ENCODE measurements at regions not wholly inside any gene's neighbourhood (a gene's known extent, or its start where the extent isn't known, plus 50 kb on each side); places are given as distances from the start of the nearest gene placed in this dataset.

GRCh38 chr7:42567051-42567450 lies 330.0 kb upstream of the GLI3 start:
- 78% methylated on average over 4 of the region's 4 CpGs; no CpG with 5 or more reads in 1 of the 2 experiments for WGBS, 2 experiments (ENCODE audit: extremely low coverage in 1 of 2, insufficient coverage in 1 of 2, insufficient read length in 1 of 2, insufficient replicate concordance in 2 of 2, low coverage in 1 of 2, low lambda C conversion rate in 2 of 2, missing lambda C conversion rate in 1 of 2)
- H2BK12ac ChIP-seq (ENCODE audit: low read depth, low read length) = no peak overlapping the region
- no peak overlapping the region for H3K4me2 ChIP-seq (ENCODE audit: insufficient read depth in 1 of 2, low read depth in 2 of 2, low read length in 2 of 2)

More at GRCh38 chr7:42567051-42567450, 330.0 kb upstream of the GLI3 start:
- H4K91ac ChIP-seq (replicated peaks; ENCODE audit: insufficient read length, low read length) = no peak overlapping the region
- no peak for DNase-seq (ENCODE audit: low read depth in 1 of 2, low spot score in 2 of 2)
- no peak overlapping the region for H4K8ac ChIP-seq (ENCODE audit: extremely low read depth, insufficient read depth, low read length)
- no peak overlapping the region for H2AFZ ChIP-seq (ENCODE audit: low read length)
- H3K23me2 ChIP-seq (ENCODE audit: low read depth, low read length) = no peaks in the 10 kb centered on the region; the same call in 1 of the 2 replicates
- no peaks in the 10 kb centered on the region for H3K4me1 ChIP-seq (replicated peaks in 1 of 4; ENCODE audit: control insufficient read depth in 3 of 4, insufficient read depth in 4 of 4, low read length in 3 of 4)
- H3K18ac ChIP-seq (ENCODE audit: extremely low read depth, low read length) = no peak overlapping the region
- no peaks in the 10 kb centered on the region for H3K79me2 ChIP-seq (ENCODE audit: control insufficient read depth in 1 of 2, insufficient read depth in 2 of 2, low read length in 2 of 2)
- H3K79me1 ChIP-seq (ENCODE audit: low read depth, low read length) = no peaks in the 10 kb centered on the region
- H3K4me3 ChIP-seq (ENCODE audit: extremely low read depth in 1 of 4, insufficient read depth in 2 of 4, low read depth in 3 of 4, low read length in 4 of 4) = no peak overlapping the region
- no peak overlapping the region for H3K27ac ChIP-seq (ENCODE audit: low read depth, low read length)
- TF ChIP-seq SIRT6 (IDR thresholded peaks at IDR 0.05; ENCODE audit: low read length) (no peak), NRF1 (IDR thresholded peaks at IDR 0.05; ENCODE audit: low read depth, low read length) (no peak), EGR1 (IDR thresholded peaks at IDR 0.05; ENCODE audit: borderline replicate concordance, low read depth, low read length) (no peak), BRCA1 (IDR thresholded peaks at IDR 0.05; ENCODE audit: low read depth, low read length) (no peak), CREB1 (IDR thresholded peaks at IDR 0.05) (no peak), TAF1 (IDR thresholded peaks at IDR 0.05; ENCODE audit: low read depth, low read length) (no peak), RAD21 (IDR thresholded peaks at IDR 0.05 in 1 of 2, conservative IDR thresholded peaks at IDR 0.05 in 1 of 2; ENCODE audit: low read depth in 2 of 2, low read length in 2 of 2) (no peak), FOSL1 (IDR thresholded peaks at IDR 0.05; ENCODE audit: insufficient read depth, low read depth, low read length) (no peak), KDM1A (IDR thresholded peaks at IDR 0.05; ENCODE audit: borderline replicate concordance, low read length) (no peak), POU5F1 (IDR thresholded peaks at IDR 0.05; ENCODE audit: low read depth, low read length) (no peak), HDAC6 (IDR thresholded peaks at IDR 0.05; ENCODE audit: low read depth, low read length) (no peak), CHD1 (IDR thresholded peaks at IDR 0.05; ENCODE audit: low read depth, low read length) (no peak), JUN (IDR thresholded peaks at IDR 0.05; ENCODE audit: low read depth, low read length) (no peak), ZNF274 (IDR thresholded peaks at IDR 0.05; ENCODE audit: borderline replicate concordance, extremely low read depth, low read length) (no peak), GTF2F1 (IDR thresholded peaks at IDR 0.05; ENCODE audit: borderline replicate concordance, low read depth, low read length) (no peak), SP1 (IDR thresholded peaks at IDR 0.05; ENCODE audit: low read depth, low read length) (no peak), CBX8 (IDR thresholded peaks at IDR 0.05; ENCODE audit: borderline replicate concordance, low read depth, low read length) (no peak)
- FAIRE-seq = no peak
- H2AK5ac ChIP-seq (ENCODE audit: low read depth, low read length) = no peak overlapping the region
- H3K4ac ChIP-seq (replicated peaks; ENCODE audit: insufficient read length, low read depth, low read length) = no peak overlapping the region
- no peaks in the 10 kb centered on the region for H3K9me3 ChIP-seq (ENCODE audit: insufficient read depth in 2 of 2, low read depth in 1 of 2, low read length in 1 of 2)
- no peak overlapping the region for H4K5ac ChIP-seq (ENCODE audit: insufficient read length, low read depth, low read length)
- no peak overlapping the region for H2BK5ac ChIP-seq (ENCODE audit: low read depth, low read length)
- H3K9ac ChIP-seq (replicated peaks in 1 of 4; ENCODE audit: extremely low read depth in 1 of 4, low read depth in 3 of 4, low read length in 3 of 4) = no peak overlapping the region
- H2BK20ac ChIP-seq (ENCODE audit: low read length) = no peak overlapping the region
- ChIA-PET POLR2A (ENCODE audit: partially characterized antibody) (no interaction called here), CTCF (ENCODE audit: partially characterized antibody) (no interaction called here)
- H3K56ac ChIP-seq (replicated peaks; ENCODE audit: insufficient read length, low read depth, low read length) = no peak overlapping the region
- H2BK120ac ChIP-seq (replicated peaks; ENCODE audit: low read depth, low read length) = no peak overlapping the region
- no peak overlapping the region for H3K14ac ChIP-seq (ENCODE audit: insufficient read length)
- H3K27me3 ChIP-seq (replicated peaks in 1 of 4; ENCODE audit: control insufficient read depth in 3 of 4, extremely low read depth in 1 of 4, insufficient read depth in 3 of 4, low read length in 3 of 4) = no peaks in the 10 kb centered on the region
- H2BK15ac ChIP-seq (ENCODE audit: low read length) = no peak overlapping the region
- H4K20me1 ChIP-seq (replicated peaks in 1 of 2; ENCODE audit: control insufficient read depth in 1 of 2, insufficient read depth in 2 of 2, low read length in 2 of 2) = no peaks in the 10 kb centered on the region
- H3K36me3 ChIP-seq (ENCODE audit: control insufficient read depth in 2 of 4, insufficient read depth in 4 of 4, low read length in 3 of 4) = no peaks in the 10 kb centered on the region
- no peak overlapping the region for H3K23ac ChIP-seq (ENCODE audit: insufficient read length)

Data from H1 (cell line).